GM18499 (cell line): ENCODE measurements at regions not wholly inside any gene's neighbourhood (a gene's known extent, or its start where the extent isn't known, plus 50 kb on each side); places are given as distances from the start of the nearest gene placed in this dataset.

Source experiments
- ATAC-seq: cut with Tn5 transposase; IDR thresholded peaks from one replicate; pipeline ENCODE4 v1.9.1; 2021; ENCODE audit warnings: moderate number of reproducible peaks; ENCODE audit not compliant: insufficient read depth, unreplicated experiment

- ATAC-seq: no peak
Observed at GRCh38 chr2:51448911-51449310, 417.0 kb upstream of the NRXN1 start.

- ATAC-seq: no peak
Observed at GRCh38 chr2:51441786-51442185, 409.9 kb upstream of the NRXN1 start.

- ATAC-seq: no peak
Observed at GRCh38 chr2:51424418-51424817, 392.5 kb upstream of the NRXN1 start.

GRCh38 chr2:51420511-51420910 is 388.6 kb upstream of the NRXN1 start:
- no peak for ATAC-seq

DNA sequence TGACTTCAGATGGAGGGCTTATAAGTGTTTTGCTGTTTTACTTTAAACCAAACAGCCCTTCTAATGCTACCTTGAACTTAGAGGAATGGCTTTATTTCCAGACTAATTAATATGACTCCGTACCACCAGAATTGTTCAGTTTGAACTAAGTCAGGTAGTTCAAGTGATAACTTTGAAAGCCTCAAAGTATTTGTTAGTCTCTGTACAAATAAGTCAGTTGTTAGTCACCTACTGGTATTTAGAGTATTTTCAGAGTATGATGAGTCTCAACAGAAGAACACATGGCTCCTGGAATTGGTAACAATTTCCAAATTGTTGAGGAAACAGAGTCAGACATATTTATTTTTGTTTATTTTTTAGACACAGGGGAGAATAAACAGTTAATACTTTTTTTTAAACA is 381.8 kb upstream of the NRXN1 start:
- ATAC-seq: no peak

DNA sequence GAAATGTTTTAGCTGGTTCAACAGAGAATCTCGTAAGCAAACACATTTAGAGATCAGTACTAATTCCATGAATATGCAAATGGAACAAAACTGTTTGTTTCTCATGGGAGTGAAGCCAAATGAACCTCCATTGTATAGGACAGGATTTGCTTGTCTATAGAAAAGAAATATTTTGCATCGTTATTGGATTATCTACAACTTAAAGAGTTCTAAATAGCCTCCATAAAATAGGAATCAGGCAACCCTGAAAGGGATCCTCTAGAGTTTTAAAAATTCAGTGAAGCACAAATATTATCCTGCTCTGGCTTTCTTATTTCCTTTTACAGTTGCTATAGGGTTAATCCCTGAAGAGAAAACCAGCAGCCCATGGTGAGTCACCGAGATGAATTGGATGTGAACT is 378.4 kb upstream of the NRXN1 start:
- no peak for ATAC-seq

DNA sequence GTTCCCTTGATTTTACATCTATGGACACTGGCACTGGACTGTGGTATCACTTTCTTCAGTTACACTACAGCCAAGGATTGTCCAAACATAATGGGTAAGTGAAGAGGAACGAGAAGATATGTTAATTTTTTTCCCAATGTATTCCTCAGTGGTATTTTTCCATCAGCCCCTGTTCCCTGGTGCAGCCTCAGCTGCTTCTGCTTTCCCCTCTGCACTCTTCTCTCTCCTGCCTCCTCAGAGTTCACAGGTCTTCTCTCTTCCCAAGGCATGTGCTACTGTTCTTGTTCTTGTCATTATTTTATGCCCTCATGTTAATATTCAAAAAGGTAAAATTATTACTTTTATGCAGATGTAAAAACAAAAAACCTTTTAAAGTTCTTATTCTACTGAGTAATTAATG is 378.0 kb upstream of the NRXN1 start:
- no peak for ATAC-seq

- ATAC-seq: no peak
Observed at GRCh38 chr2:51404226-51404625, 372.3 kb upstream of the NRXN1 start.

GRCh38 chr2:51401546-51401945 is 369.6 kb upstream of the NRXN1 start:
- no peak for ATAC-seq

DNA sequence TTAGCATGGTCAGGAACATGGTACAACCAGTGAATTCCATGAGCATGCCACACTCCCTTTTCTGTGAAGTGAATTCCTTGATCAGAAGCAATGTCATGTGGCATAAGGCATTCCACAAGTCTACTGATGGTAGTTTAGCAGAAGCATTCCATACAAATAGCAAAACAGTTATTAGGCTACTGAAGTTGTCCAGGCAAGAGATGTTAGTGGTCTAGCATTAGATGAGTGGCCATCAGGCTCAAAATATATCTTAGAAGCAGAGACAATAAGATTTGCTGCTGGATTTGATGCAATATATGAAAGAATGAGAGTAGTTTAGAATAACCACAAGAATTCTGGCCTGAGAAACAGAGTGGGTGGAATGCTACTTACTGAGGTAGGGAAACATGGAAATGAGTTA is 355.3 kb upstream of the NRXN1 start:
- no peak for ATAC-seq

- ATAC-seq: no peak
Observed at GRCh38 chr2:51379997-51380396, 348.1 kb upstream of the NRXN1 start.

- ATAC-seq: no peak
Observed at GRCh38 chr2:51368250-51368649, 336.3 kb upstream of the NRXN1 start.

- ATAC-seq: no peak
Observed at GRCh38 chr2:51350100-51350499, 318.2 kb upstream of the NRXN1 start.

DNA sequence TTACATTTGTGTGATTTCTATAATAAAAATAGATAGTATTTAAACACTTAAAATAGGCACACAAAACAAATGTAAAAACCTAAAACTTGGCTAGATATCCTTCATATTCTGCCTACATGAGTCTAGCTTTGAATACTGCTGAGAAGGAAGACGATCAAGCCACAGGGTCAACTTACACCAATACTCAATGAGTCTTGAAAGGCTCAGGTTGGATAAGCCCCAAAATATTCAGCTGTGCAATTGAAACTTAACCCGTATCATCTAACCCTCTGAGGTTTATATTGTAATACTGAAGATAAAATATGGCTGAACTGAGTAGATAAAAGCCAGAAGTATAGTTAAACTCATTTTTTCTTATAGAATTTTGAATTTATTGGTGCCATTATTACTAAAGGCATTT is 313.0 kb upstream of the NRXN1 start:
- no peak for ATAC-seq

GRCh38 chr2:51335087-51336058 is 303.4 kb upstream of the NRXN1 start:
- no peak for ATAC-seq

- no peak for ATAC-seq
Observed at GRCh38 chr2:51329512-51329911, 297.6 kb upstream of the NRXN1 start.

DNA sequence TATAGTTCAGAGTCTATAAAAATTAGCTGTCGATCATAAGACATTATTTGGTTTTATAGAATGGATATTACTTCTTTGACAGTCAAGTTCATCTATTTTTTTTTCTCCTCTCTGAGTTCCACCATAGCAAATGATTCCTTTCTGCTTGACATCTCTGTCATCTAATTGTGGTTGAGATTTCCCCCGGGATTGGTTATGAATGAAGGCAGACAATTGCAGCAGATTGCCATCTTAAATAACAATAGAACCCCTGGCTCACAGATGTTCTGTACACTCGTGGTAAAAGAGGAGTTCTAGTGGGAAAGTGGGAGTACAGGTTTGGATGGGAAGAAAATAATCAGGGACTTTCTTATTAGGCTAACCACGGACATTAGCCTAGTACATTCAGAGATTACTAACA is 292.1 kb upstream of the NRXN1 start:
- ATAC-seq: no peak

DNA sequence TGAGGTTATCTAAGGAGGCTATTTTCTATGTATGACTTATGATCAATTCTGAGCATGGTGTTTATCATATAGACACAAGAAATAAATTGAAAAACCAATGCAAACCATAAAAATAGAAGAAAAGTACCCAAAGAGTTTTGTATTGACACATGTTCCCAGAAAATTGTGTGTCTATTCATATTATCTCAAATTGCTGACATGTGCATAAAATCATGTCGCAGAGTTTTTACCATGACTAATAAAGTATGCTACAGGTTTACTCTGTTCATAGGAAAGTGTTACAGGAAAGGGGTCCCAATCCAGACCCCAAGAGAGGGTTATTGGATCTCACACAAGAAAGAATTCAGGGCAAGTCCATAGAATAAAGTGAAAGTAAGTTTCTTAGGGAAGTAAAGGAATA is 290.7 kb upstream of the NRXN1 start:
- ATAC-seq: no peak

GRCh38 chr2:51304311-51304710 is 272.4 kb upstream of the NRXN1 start:
- ATAC-seq: no peak

GRCh38 chr2:51301381-51301780 is 269.4 kb upstream of the NRXN1 start:
- ATAC-seq: no peak

- ATAC-seq: no peak
Observed at GRCh38 chr2:51299370-51299769, 267.4 kb upstream of the NRXN1 start.

- ATAC-seq: no peak
Observed at GRCh38 chr2:51297488-51297887, 265.6 kb upstream of the NRXN1 start.
